Left lung (tissue), 4 donors: ENCODE measurements at regions not wholly inside any gene's neighbourhood (a gene's known extent, or its start where the extent isn't known, plus 50 kb on each side); places are given as distances from the start of the nearest gene placed in this dataset.
"Not testable (repeated sequence)": the region's sequence is repeated elsewhere in the genome, so short reads cannot be mapped to it uniquely, and the experiment has no call there.

Source experiments
- ATAC-seq: fragments of 200-7000 bp; cut with Tn5 transposase; one replicate; pipeline ENCODE4 v1.9.1; 2020; ENCODE audit warnings: moderate library complexity
- DNase-seq, 4 donors: peaks; one replicate each; pipeline ENCODE4 v3.0.0-alpha.2; 2013 to 2020
- H3K27ac ChIP-seq, 2 donors: fragments of 200-600 bp; sonication (generic) in 1 of 2; one replicate each; pipeline versions ENCODE4 v1.5.0 to v1.8.0; 2020 to 2021
- H3K27me3 ChIP-seq, 2 donors: fragments of 200-600 bp; sonication (generic) in 1 of 2; one replicate each; pipeline versions ENCODE4 v1.5.0 to v1.8.0; 2020 to 2021
- H3K36me3 ChIP-seq, 2 donors: fragments of 200-600 bp; sonication (generic) in 1 of 2; one replicate each; pipeline versions ENCODE4 v1.5.0 to v1.8.0; 2020 to 2021
- H3K4me1 ChIP-seq, 2 donors: fragments of 200-600 bp; one replicate each; pipeline ENCODE4 v1.8.0; 2021
- H3K4me3 ChIP-seq, 2 donors: fragments of 200-600 bp; sonication (generic) in 1 of 2; one replicate each; pipeline versions ENCODE4 v1.5.0 to v1.8.0; 2020 to 2021; ENCODE audit warnings: mild to moderate bottlenecking in 1 of 2
- H3K9me3 ChIP-seq, 2 donors: fragments of 200-600 bp; sonication (generic) in 1 of 2; one replicate each; pipeline versions ENCODE4 v1.5.0 to v1.8.0; 2020 to 2021
- intact Hi-C, 2 donors: fragments of 100-400 bp; cut with DNase I; formaldehyde crosslinking; loops; one replicate each; pipeline versions ENCODE4 v1.11.2 to v1.14.2; 2022
- TF ChIP-seq, protein P1 (sequence below), 2 donors: fragments of 200-600 bp; sonication (generic) in 1 of 2; IDR thresholded peaks; one replicate each; pipeline versions ENCODE4 v1.5.0 to v1.8.0; 2021; ENCODE audit warnings: antibody characterized with exemption in 2 of 2
- donor health status: DM: no; HTN: yes; CAD: no.
- donor health status: DM: no; HTN: no; CAD: no.

DNA sequence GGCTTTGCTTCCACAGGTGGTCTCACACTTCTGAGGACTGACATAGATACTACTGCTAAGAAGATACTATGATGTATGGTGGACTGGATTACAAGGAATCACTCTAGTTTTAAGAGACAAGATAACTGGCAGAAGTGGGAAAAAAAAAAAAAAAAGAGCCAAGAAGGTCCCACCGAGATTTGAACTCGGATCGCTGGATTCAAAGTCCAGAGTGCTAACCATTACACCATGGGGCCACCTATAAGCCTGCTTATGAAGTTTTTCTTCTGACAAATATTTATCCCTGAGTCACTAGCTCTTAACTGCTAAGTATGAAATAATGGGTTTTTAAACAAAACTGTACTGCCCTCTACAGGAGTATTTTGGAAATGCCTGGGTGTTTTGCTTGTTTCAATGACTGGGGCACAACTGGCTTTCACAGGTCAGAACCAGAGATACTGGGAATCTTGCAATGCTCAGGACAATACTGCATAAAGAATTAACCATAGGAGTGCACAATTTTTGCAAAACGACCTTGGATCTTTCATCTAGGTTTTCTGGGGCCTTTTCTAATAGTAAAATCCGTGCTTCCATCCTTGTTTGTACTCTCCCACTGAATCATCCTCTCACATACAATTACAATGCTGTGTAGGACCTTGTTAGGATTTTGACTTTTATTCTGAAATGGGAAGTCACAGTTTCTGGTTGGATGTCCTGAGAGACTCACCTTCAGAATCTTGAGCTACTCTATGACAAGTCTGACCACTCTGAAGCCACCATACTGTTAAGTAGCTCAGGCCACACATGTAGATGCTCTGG is 116.3 kb downstream of the OR2B2 start:
- intact Hi-C loops = no loop called here

DNA sequence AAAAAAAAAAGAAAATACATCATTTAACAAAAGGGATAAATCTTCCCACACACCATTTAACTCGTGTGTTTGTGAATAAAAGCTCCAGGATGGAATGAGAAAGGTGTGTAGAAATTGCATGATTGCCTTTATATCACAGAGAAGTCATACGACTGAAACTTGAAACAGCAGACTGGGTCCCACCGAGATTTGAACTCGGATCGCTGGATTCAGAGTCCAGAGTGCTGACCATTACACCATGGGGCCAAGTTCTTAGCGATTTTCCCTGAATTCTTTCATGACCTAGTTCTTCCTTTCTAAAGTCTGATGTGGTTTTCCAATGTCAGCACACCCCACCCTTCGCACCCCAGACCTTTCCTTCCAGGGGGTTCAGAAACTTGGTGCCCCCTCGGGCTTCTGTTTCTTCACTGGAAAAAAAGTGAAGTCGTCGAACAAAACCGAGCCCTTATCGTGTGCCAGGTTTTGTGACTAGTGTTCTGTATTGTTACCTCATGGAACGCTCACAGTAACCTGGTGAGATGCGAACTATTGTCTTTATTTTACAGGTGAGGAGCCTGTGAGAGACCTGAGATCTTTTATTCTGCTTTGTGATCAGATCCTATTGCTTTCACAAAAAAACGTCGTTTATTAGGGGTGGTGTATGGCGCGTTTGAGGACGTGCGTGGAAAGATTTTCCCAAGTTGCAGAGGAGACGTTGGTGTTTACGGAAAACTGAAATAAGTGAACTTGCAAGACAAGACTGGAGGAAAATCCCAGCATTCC is 120.8 kb downstream of the OR2B2 start:
- H3K9me3 ChIP-seq = no peaks in the 10 kb centered on the region
- TF ChIP-seq, protein P1, sequence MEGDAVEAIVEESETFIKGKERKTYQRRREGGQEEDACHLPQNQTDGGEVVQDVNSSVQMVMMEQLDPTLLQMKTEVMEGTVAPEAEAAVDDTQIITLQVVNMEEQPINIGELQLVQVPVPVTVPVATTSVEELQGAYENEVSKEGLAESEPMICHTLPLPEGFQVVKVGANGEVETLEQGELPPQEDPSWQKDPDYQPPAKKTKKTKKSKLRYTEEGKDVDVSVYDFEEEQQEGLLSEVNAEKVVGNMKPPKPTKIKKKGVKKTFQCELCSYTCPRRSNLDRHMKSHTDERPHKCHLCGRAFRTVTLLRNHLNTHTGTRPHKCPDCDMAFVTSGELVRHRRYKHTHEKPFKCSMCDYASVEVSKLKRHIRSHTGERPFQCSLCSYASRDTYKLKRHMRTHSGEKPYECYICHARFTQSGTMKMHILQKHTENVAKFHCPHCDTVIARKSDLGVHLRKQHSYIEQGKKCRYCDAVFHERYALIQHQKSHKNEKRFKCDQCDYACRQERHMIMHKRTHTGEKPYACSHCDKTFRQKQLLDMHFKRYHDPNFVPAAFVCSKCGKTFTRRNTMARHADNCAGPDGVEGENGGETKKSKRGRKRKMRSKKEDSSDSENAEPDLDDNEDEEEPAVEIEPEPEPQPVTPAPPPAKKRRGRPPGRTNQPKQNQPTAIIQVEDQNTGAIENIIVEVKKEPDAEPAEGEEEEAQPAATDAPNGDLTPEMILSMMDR (IDR thresholded peaks at IDR 0.05) = no peak
- peaks cover 0 to 17% of the 10 kb centered on the region in 2 donors for H3K4me1 ChIP-seq
- H3K27me3 ChIP-seq = peaks cover 0 to 28% of the 10 kb centered on the region in 2 donors
- H3K27ac ChIP-seq = peak overlapping the region; percentile 39 to 63
- DNase-seq (peak in 3 of 4 donors; percentile 55 to 81 (median 81)), ATAC-seq (peak; percentile 62)
- no peaks in the 10 kb centered on the region for H3K36me3 ChIP-seq
- peak overlapping the region; percentile 41 to 50 for H3K4me3 ChIP-seq
- intact Hi-C loops = no loop called here

More for the DNA sequence above, 116.3 kb downstream of the OR2B2 start:
- peak; percentile 77 for ATAC-seq
- Histone ChIP-seq H3K36me3 (no peaks in the 10 kb centered on the region), H3K4me1 (peaks cover 0 to 17% of the 10 kb centered on the region in 2 donors), H3K9me3 (no peaks in the 10 kb centered on the region), H3K4me3 (no peak overlapping the region), H3K27ac (no peak overlapping the region), H3K27me3 (peaks cover 0 to 16% of the 10 kb centered on the region in 2 donors)
- TF ChIP-seq, protein P1 (IDR thresholded peaks at IDR 0.05) = peak; percentile 71 to 83
- DNase-seq = peak in 2 of 4 donors; percentile 86 to 91

DNA sequence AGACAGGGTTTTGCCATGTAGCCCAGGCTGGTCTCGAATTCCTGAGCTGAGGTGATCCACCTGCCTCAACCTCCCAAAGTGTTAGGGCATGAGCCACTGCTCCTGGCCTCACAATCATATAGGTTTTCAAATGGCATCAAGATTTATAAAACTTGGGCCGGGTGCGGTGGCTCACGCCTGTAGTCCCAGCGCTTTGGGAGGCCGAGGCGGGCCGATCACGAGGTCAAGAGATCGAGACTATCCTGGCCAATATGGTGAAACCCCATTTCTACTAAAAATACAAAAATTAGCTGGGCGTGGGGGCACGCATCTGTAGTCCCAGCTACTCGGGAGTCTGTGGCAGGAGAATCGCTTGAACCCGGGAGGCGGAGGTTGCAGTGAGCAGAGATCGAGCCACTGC is 123.8 kb downstream of the OR2B2 start:
- DNase-seq, H3K4me3 ChIP-seq, ATAC-seq, H3K9me3 ChIP-seq, H3K27ac ChIP-seq, H3K36me3 ChIP-seq, intact Hi-C loops: not testable (repeated sequence)
- Histone ChIP-seq H3K27me3 (peaks cover 0 to 41% of the 10 kb centered on the region in 2 donors), H3K4me1 (peaks cover 0 to 17% of the 10 kb centered on the region in 2 donors)

DNA sequence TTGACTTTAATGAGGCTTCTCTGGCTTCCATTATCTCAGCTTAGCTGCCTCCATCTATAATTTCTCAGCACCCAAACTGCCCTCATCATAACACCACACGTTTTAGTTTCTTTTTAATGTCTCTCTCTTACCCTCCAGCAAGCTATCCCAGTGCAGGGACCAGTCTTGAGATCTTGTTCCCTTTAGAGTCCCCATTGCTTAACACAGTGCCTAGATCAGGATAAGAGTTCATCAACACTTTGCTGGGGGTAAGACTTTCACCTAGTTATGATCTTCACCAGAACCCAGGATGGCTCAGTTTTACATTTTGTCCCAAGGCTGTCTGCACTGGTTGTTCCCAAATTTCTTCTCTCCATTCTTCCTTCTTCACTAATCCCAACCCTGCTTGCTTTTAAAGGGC is 126.1 kb downstream of the OR2B2 start:
- Histone ChIP-seq H3K36me3 (no peaks in the 10 kb centered on the region), H3K27ac (no peak overlapping the region), H3K4me1 (no peaks in the 10 kb centered on the region), H3K27me3 (peaks cover 0 to 31% of the 10 kb centered on the region in 2 donors), H3K4me3 (no peak overlapping the region), H3K9me3 (no peaks in the 10 kb centered on the region)
- DNase-seq (no peak), ATAC-seq (no peak)
- TF ChIP-seq, protein P1 (IDR thresholded peaks at IDR 0.05) = no peak
- intact Hi-C loops = no loop called here

DNA sequence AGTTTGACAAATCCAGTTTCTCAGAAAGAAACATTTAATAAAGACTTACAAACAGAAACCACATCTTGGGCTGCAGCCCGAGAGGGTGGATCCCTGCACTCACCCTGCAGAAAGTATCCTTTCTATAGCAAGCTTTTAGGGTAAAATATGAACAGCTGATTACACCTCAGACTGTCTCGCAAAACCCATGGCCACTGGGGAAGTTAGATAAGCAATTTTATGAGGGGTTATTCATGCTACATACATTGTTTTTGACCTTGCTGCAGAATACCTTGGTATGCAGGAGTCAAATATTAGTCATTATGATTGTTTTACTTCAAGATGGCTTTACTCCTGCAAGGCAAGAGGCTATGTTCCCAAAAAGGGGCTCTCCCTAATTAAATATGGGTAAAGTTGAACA is 126.9 kb downstream of the OR2B2 start:
- no peak for ATAC-seq
- Histone ChIP-seq H3K27ac (no peak overlapping the region), H3K4me1 (no peaks in the 10 kb centered on the region), H3K36me3 (no peaks in the 10 kb centered on the region), H3K4me3 (no peak overlapping the region), H3K27me3 (peaks cover 0 to 24% of the 10 kb centered on the region in 2 donors), H3K9me3 (no peaks in the 10 kb centered on the region)
- TF ChIP-seq, protein P1 (IDR thresholded peaks at IDR 0.05) = no peak
- DNase-seq = no peak
- intact Hi-C loops = no loop called here
